ENCODE measurements at regions not wholly inside any gene's neighbourhood (a gene's known extent, or its start where the extent isn't known, plus 50 kb on each side); places are given as distances from the start of the nearest gene placed in this dataset.
"Not testable (repeated sequence)": the region's sequence is repeated elsewhere in the genome, so short reads cannot be mapped to it uniquely, and the experiment has no call there.

DNA sequence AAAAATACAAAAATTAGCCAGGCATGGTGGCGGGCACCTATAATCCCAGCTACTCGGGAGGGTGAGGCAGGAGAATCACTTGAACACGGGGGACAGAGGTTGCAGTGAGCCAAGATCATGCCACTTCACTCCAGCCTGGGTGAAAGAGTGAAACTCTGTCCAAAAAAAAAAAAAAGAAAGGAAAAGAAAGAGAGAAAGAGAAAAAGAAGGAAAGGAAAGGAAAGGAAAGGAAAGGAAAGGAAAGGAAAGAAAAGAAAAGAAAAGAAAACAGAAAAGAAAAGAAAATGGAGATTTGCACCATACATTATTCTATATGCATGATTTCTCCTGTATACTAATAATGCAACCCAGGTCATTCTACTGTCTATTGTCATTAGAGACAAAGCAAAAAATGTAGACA lies 421.5 kb downstream of the PCDH19 start:
- not testable (repeated sequence) for H3K4me3 ChIP-seq (ENCODE audit: low read length); DNase-seq (ENCODE audit: low read depth)

DNA sequence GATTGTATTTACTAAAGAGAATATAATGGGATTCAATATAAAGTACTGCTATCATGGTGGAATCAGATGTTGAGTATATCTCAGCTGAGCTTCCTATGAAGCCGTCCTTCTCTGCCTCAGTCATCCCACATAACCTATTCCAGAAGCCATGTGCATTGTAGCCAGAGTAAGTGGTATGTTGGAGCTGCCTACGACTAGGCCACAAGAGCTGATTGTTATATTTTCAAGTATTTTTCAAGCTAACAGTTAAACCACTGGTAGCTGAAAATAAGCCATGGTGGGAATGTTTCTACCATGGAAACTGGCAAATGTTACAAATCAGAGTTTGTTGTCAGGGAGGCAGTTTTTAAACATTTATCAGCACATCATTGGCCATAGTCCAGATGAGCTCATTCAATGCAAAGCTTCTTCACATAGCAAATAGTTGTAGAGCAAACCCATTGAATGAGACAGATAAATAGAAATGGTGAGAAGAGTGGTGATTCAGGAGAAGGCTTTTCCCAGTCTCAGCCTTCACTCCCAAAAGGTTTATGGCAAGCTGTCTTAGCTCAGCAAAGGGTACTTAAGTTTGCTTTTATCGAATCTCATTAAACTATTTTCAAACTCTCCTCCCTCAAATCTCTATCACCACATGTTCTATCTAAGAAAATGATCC lies 436.4 kb downstream of the PCDH19 start:
- no peak overlapping the region for H3K4me3 ChIP-seq (ENCODE audit: low read length)
- no peak for DNase-seq (ENCODE audit: low read depth)
- TF ChIP-seq, protein P1, sequence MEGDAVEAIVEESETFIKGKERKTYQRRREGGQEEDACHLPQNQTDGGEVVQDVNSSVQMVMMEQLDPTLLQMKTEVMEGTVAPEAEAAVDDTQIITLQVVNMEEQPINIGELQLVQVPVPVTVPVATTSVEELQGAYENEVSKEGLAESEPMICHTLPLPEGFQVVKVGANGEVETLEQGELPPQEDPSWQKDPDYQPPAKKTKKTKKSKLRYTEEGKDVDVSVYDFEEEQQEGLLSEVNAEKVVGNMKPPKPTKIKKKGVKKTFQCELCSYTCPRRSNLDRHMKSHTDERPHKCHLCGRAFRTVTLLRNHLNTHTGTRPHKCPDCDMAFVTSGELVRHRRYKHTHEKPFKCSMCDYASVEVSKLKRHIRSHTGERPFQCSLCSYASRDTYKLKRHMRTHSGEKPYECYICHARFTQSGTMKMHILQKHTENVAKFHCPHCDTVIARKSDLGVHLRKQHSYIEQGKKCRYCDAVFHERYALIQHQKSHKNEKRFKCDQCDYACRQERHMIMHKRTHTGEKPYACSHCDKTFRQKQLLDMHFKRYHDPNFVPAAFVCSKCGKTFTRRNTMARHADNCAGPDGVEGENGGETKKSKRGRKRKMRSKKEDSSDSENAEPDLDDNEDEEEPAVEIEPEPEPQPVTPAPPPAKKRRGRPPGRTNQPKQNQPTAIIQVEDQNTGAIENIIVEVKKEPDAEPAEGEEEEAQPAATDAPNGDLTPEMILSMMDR (conservative IDR thresholded peaks at IDR 0.05; ENCODE audit: low read length) = no peak

DNA sequence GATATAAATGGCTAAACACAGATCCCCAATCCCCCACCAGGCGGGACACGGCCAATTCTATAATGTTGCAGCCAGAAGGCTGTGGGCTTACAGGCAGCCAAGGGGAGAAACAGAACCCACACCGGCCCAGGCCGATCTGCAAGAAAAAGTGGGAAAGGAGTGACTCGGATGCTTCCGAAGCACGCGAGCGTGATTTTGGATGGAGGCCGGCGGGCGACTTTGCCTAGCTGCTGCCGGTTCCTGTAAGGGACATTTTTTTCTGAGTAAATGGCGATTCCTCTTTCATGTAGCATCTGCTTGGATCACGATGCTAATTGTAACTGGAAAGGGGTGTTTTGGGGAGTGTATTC lies 470.2 kb downstream of the PCDH19 start:
- H3K4me3 ChIP-seq (ENCODE audit: low read length) = no peak overlapping the region
- no peak for DNase-seq (ENCODE audit: low read depth)
- TF ChIP-seq, protein P1 (conservative IDR thresholded peaks at IDR 0.05; ENCODE audit: low read length) = no peak

DNA sequence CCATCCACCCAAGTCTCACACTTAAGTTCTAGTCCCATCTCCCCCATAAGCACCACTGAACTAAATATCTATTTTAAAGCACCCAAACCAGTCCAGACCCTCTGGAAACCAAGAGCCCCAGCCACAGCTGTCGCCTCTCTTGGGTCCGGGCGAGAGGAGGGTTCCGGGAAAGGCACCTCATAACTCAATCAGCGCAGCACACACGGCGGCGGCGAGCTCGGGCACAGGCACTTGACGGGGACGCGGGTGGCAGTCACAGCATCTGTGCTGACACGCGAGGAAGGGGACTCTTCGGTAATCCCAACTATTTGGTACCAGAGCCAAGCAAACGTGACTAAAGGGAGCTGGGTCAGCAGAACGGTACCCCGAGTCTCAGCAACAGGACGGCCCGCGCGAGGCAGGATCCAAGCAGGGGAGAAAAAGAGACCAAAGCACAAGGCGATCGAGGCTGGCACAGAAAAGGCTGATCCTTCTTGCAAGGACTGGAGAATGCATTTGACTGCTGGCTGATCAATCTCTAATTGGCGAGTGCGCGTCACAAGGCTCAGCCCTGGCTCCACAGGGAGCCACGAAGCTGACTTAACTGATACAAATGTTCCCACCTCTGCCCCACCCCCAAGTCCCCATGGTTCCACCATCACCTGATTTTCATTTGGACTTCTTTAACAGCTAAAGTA lies 470.7 kb downstream of the PCDH19 start:
- H3K4me3 ChIP-seq (ENCODE audit: low read length); DNase-seq (ENCODE audit: low read depth): not testable (repeated sequence)

DNA sequence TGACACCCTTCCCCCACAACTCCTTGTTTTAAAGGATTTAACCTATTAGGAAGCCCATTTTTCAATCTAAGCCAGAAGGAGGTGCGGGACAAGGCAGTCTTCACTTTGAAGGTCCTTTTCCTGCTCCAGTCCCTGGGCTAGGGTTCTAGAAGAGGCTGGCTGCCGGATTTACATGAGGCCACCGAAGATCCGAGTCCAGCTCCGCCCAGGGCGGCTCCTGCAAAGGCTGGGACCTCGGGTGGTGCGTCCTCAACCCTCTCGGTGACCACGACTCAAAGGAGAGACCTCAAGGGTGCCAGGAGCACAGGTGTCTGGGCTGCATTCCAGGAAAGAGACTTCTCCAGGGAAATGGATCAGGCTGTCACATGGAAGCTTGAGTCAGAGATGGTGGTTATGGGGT lies 471.6 kb downstream of the PCDH19 start:
- no peak overlapping the region for H3K4me3 ChIP-seq (ENCODE audit: low read length)
- DNase-seq (ENCODE audit: low read depth) = no peak
- TF ChIP-seq, protein P1 (conservative IDR thresholded peaks at IDR 0.05; ENCODE audit: low read length) = no peak

DNA sequence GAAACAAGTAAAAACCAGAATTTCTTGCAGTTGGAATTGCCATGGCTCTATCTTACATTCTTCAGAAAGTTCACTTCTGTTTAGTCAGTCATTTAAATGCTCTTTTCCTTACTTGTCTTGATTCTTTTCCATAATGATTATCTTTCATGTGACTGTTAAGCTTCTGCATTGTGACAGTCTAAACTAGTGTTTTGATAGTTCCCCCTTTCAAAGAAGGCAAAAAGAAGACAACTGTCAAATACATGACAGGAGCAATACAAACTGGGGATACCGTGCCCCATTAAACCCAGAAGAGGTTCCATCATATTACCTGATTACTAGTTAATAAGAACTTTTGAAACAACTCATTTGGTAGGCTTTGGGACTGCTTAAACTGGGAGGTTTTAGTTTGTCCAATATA lies 476.2 kb downstream of the PCDH19 start:
- DNase-seq (ENCODE audit: low read depth) = no peak
- TF ChIP-seq, protein P1 (conservative IDR thresholded peaks at IDR 0.05; ENCODE audit: low read length) = no peak
- no peak overlapping the region for H3K4me3 ChIP-seq (ENCODE audit: low read length)

DNA sequence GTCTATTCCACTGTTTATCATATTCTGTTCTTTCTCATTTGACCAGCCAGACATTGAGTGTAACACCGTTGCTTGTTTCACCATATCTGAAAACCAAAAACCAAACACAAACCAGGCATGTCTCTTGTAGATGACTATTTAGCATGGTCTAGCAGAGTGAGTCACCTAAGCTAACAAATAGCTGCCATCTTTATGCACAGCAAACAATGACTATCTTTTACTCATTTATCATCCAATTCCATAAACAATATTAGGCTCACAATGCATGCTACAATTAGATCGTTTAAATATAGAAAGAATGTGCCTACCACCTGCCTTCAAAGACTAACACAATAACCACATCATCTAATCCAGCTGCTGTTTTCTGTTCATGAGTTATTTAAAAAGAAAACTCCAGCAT lies 495.4 kb downstream of the PCDH19 start:
- TF ChIP-seq, protein P1 (conservative IDR thresholded peaks at IDR 0.05; ENCODE audit: low read length) = no peak
- no peak for DNase-seq (ENCODE audit: low read depth)
- no peak overlapping the region for H3K4me3 ChIP-seq (ENCODE audit: low read length)

DNA sequence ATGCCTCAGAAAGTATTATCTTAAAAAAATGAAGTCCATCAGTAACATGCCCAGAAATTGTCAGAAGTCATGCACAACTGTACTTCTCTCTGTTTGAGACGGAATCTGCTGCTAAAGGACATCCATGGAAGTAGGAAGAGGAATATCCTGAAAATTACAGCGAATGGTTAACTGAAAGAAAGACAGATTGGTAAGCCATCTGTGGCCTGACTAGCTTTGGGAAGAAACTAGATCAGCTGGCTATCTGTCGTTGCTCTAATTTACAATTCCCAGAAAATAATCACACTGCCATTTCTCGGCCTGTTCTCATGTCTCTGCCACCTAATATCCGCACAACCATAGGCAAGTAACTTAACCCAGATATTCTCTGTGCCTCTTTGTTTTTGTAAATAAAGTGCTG lies 496.5 kb downstream of the PCDH19 start:
- H3K4me3 ChIP-seq (ENCODE audit: low read length) = no peak overlapping the region
- TF ChIP-seq, protein P1 (conservative IDR thresholded peaks at IDR 0.05; ENCODE audit: low read length) = no peak
- DNase-seq (ENCODE audit: low read depth) = no peak

Data from AG10803 (cell line).